ENCODE measurements at regions not wholly inside any gene's neighbourhood (a gene's known extent, or its start where the extent isn't known, plus 50 kb on each side); places are given as distances from the start of the nearest gene placed in this dataset.

DNA sequence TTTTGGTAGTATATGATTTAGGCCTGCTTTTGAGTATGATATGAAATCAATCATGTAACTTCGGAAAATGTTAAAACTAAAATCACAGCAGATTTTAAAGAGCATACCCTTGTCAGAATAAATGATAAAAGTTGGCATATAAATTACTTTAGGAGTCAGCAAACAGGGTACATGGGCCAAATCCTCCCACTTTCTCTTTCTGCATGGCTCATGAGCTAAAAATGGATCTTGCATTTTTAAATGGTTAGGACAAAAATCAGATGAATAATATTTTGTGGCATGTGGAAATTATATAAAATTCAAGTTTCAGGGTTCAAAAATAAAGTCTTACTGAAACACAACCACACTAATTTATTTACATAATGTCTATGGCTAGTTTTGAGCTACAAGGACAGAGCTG lies 214.9 kb downstream of the GASK1B start:
- CTCF ChIA-PET = no interaction called here
- RAD21 ChIA-PET (ENCODE audit: unreplicated experiment) = no interaction called here
- H3K27ac ChIP-seq (ENCODE audit: control insufficient read depth, insufficient read depth) = no peak overlapping the region
- H2AFZ ChIP-seq (ENCODE audit: control insufficient read depth, low read depth, low read length) = no peak overlapping the region
- no peak overlapping the region for H3K4me3 ChIP-seq
- in situ Hi-C loops (cut with MboI) (no loop called here), intact Hi-C loops (cut with micrococcal nuclease; ENCODE audit: unreplicated experiment) (no loop called here)
- FAIRE-seq (no peak), ATAC-seq (no peak), DNase-seq (ENCODE audit: low read depth, low spot score) (no peak)
- SMC1A ChIA-PET (ENCODE audit: uncharacterized antibody, unreplicated experiment) = interaction anchor here (0.8 kb wide), 1 partner anchor 21 kb away, joined by 3 read pairs; no protein-coding TSS in a partner anchor
- H3K9me3 ChIP-seq (replicated peaks; ENCODE audit: control insufficient read depth, insufficient read depth, low read length) = no peaks in the 10 kb centered on the region
- WGBS (ENCODE audit: insufficient coverage, insufficient replicate concordance, low lambda C conversion rate, missing lambda C conversion rate) = 0% methylated on average over 1 of the region's 1 CpG
- no peak for TF ChIP-seq HDAC6 (IDR thresholded peaks at IDR 0.05; ENCODE audit: unreplicated experiment)
- TF ChIP-seq, protein P1, sequence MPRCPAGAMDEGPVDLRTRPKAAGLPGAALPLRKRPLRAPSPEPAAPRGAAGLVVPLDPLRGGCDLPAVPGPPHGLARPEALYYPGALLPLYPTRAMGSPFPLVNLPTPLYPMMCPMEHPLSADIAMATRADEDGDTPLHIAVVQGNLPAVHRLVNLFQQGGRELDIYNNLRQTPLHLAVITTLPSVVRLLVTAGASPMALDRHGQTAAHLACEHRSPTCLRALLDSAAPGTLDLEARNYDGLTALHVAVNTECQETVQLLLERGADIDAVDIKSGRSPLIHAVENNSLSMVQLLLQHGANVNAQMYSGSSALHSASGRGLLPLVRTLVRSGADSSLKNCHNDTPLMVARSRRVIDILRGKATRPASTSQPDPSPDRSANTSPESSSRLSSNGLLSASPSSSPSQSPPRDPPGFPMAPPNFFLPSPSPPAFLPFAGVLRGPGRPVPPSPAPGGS (IDR thresholded peaks at IDR 0.05; ENCODE audit: borderline replicate concordance, insufficient read depth, low read depth, low read length, poor library complexity, severe bottlenecking) = no peak
- TF ChIP-seq KDM1A (IDR thresholded peaks at IDR 0.05; ENCODE audit: borderline replicate concordance) = no peak
- no peak for TF ChIP-seq JUND (IDR thresholded peaks at IDR 0.05; ENCODE audit: low read depth, low read length)
- no peak for TF ChIP-seq RCOR1 (conservative IDR thresholded peaks at IDR 0.05; ENCODE audit: low read depth, low read length)
- TF ChIP-seq, protein P2, sequence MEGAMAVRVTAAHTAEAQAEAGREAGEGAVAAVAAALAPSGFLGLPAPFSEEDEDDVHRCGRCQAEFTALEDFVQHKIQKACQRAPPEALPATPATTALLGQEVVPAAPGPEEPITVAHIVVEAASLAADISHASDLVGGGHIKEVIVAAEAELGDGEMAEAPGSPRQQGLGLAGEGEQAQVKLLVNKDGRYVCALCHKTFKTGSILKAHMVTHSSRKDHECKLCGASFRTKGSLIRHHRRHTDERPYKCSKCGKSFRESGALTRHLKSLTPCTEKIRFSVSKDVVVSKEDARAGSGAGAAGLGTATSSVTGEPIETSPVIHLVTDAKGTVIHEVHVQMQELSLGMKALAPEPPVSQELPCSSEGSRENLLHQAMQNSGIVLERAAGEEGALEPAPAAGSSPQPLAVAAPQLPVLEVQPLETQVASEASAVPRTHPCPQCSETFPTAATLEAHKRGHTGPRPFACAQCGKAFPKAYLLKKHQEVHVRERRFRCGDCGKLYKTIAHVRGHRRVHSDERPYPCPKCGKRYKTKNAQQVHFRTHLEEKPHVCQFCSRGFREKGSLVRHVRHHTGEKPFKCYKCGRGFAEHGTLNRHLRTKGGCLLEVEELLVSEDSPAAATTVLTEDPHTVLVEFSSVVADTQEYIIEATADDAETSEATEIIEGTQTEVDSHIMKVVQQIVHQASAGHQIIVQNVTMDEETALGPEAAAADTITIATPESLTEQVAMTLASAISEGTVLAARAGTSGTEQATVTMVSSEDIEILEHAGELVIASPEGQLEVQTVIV (IDR thresholded peaks at IDR 0.05; ENCODE audit: borderline replicate concordance, partially characterized antibody) = no peak
- no peak for TF ChIP-seq FOS (IDR thresholded peaks at IDR 0.05; ENCODE audit: borderline replicate concordance, extremely low read depth, insufficient read length)
- no peak for TF ChIP-seq PAX5 (IDR thresholded peaks at IDR 0.05; ENCODE audit: borderline replicate concordance, low read depth, low read length)
- TF ChIP-seq SMARCA5 (IDR thresholded peaks at IDR 0.05) = no peak
- no peak for TF ChIP-seq NFYA (IDR thresholded peaks at IDR 0.05; ENCODE audit: borderline replicate concordance, low read depth, low read length)
- TF ChIP-seq STAT1 (conservative IDR thresholded peaks at IDR 0.05) = no peak
- H3K36me3 ChIP-seq (ENCODE audit: control insufficient read depth in 2 of 2, insufficient read depth in 2 of 2, low read length in 1 of 2) = no peaks in the 10 kb centered on the region
- no peaks in the 10 kb centered on the region for H4K20me1 ChIP-seq (ENCODE audit: control insufficient read depth, insufficient read depth)
- no peaks in the 10 kb centered on the region for H3K27me3 ChIP-seq (replicated peaks in 1 of 2; ENCODE audit: control insufficient read depth in 2 of 2, insufficient read depth in 2 of 2, low read length in 1 of 2)
- no peak overlapping the region for H3K9ac ChIP-seq (ENCODE audit: control insufficient read depth, insufficient read depth, low read length)
- no TSS peak for BruUV-seq (replicated peaks)
- POLR2A ChIA-PET = no interaction called here
- H3K79me2 ChIP-seq (ENCODE audit: control insufficient read depth, insufficient read depth, low read length) = no peaks in the 10 kb centered on the region
- H3K4me1 ChIP-seq (ENCODE audit: control insufficient read depth, insufficient read depth, low read length) = no peaks in the 10 kb centered on the region
- no peak overlapping the region for H3K4me2 ChIP-seq (ENCODE audit: control insufficient read depth, insufficient read depth)
